IPS-20b (cell line): ENCODE measurements at regions not wholly inside any gene's neighbourhood (a gene's known extent, or its start where the extent isn't known, plus 50 kb on each side); places are given as distances from the start of the nearest gene placed in this dataset.
"Not testable (repeated sequence)": the region's sequence is repeated elsewhere in the genome, so short reads cannot be mapped to it uniquely, and the experiment has no call there.

Experiments used
- H3K27ac ChIP-seq: one replicate; pipeline ENCODE4 v1.5.1; 2013; ENCODE audit warnings: low read length
- H3K27me3 ChIP-seq: 2 replicates; pipeline ENCODE4 v1.6.1; 2013; ENCODE audit warnings: mild to moderate bottlenecking, low read length, inconsistent platforms; ENCODE audit not compliant: insufficient read depth
- H3K36me3 ChIP-seq: 2 replicates; pipeline ENCODE4 v1.6.1; 2013; ENCODE audit warnings: low read depth, mild to moderate bottlenecking, inconsistent platforms, low read length, moderate library complexity; ENCODE audit not compliant: insufficient read depth
- H3K4me1 ChIP-seq: 2 replicates; pipeline ENCODE4 v1.6.1; 2013; ENCODE audit warnings: mild to moderate bottlenecking, control low read depth, inconsistent platforms, low read length, moderate library complexity; ENCODE audit not compliant: insufficient read depth
- H3K4me3 ChIP-seq: 2 replicates; pipeline ENCODE4 v1.5.1; 2013; ENCODE audit warnings: mild to moderate bottlenecking, low read length, inconsistent platforms
- H3K9ac ChIP-seq: 2 replicates; pipeline ENCODE4 v1.6.1; 2013; ENCODE audit warnings: low read depth, mild to moderate bottlenecking, inconsistent platforms, low read length, moderate library complexity
- H3K9me3 ChIP-seq: 2 replicates; pipeline ENCODE4 v1.6.1; 2013; ENCODE audit warnings: mild to moderate bottlenecking, low read depth, low read length, inconsistent platforms; ENCODE audit not compliant: insufficient read depth

DNA sequence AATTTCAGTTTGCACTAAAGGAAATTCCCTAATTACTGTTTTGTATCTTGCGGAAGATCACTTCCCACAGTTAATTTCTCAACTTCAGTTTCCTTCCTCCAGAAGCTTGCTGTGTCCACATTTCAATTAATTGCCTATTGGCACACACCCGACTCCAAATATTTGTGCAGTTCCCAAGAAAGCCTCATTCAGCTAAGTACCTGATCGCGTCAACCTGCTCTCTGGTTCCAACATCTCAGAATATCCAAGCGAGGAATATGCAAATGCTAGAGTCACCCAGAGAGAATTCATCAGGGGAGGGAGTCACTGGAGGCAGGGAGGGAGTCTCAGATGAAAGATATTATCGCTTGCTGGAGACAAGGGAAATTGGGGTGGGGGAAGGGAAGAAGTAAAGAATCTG lies 351.3 kb downstream of the RRAGC start:
- H3K4me1 ChIP-seq = peaks cover 15% of the 10 kb centered on the region
- H3K36me3 ChIP-seq = no peaks in the 10 kb centered on the region
- H3K9me3 ChIP-seq = no peaks in the 10 kb centered on the region
- H3K4me3 ChIP-seq = no peak overlapping the region
- H3K9ac ChIP-seq = no peak overlapping the region
- no peak overlapping the region for H3K27ac ChIP-seq
- H3K27me3 ChIP-seq = 0 out of 2 replicates have a peak, but pooled peaks cover 8% of the 10 kb centered on the region

DNA sequence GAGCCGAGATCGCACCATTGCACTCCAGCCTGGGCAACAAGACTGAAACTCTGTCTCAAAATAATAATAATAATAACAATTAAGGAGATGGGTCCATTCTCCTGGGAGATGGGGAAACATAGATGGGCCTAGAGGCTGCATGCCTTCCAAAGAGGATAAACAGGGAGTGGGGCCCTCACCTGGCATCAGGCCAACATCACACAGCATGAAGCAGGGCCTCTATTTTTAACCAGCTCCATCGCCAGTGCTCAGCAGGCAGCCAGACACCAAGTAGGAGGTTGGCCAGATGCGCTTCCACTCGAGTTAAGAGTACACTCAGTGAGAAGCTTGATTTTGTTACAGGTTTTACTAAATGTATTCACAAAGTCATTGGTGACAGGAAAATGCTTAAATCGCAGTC lies 352.0 kb downstream of the RRAGC start:
- Histone ChIP-seq H3K27ac (no peak overlapping the region), H3K9ac (no peak overlapping the region), H3K9me3 (no peaks in the 10 kb centered on the region), H3K4me1 (peaks cover 15% of the 10 kb centered on the region), H3K27me3 (0 out of 2 replicates have a peak, but pooled peaks cover 8% of the 10 kb centered on the region), H3K36me3 (no peaks in the 10 kb centered on the region), H3K4me3 (no peak overlapping the region)

DNA sequence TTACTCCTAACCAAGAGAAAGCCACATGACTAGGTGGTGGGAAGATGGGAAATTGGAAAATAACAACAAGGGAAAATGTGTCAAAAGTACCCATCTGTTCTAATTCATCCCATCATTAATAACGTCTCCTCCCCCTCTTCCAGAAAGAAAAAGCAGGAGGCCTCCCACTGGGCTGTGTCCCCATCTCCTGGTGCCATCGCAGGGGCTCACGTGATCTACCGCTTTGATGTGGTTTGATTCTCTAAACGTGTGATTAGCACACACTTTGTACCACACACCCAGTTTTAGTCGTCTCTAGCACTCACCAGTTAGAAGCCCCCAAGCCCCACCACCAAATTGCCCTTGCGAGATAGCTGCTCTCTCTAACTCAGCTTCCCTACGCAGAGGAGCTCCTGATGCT lies 353.6 kb downstream of the RRAGC start:
- Histone ChIP-seq H3K27ac (no peak overlapping the region), H3K4me3 (no peak overlapping the region), H3K4me1 (peaks cover 11% of the 10 kb centered on the region), H3K36me3 (no peaks in the 10 kb centered on the region), H3K27me3 (0 out of 2 replicates have a peak, but pooled peaks cover 8% of the 10 kb centered on the region), H3K9me3 (no peaks in the 10 kb centered on the region), H3K9ac (no peak overlapping the region)

DNA sequence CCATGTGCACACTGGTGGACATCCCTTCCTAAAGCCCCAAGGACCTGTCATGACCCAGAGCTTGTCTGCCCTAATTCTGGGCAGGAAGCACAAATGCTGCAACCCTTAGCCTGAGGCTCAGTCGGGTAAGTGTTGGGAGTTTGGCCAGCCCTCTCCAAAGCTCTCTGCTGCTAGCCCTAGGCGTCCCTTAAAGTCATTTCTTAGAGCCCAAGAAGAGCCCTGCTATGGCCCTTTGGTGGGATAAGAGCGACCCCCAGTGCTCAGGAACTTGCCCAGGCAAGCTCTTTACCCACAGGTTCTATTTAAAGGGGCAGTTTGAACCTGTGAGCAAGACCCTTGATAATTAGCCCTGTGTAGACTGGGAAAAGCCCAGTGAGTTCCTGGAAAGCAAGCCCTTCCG lies 356.8 kb downstream of the RRAGC start:
- Histone ChIP-seq H3K4me3 (no peak overlapping the region), H3K9ac (no peak overlapping the region), H3K9me3 (no peaks in the 10 kb centered on the region), H3K27me3 (0 out of 2 replicates have a peak, but pooled peaks cover 3% of the 10 kb centered on the region), H3K4me1 (peaks cover 22% of the 10 kb centered on the region; the same call in 1 of the 2 replicates), H3K27ac (no peak overlapping the region), H3K36me3 (no peaks in the 10 kb centered on the region)

DNA sequence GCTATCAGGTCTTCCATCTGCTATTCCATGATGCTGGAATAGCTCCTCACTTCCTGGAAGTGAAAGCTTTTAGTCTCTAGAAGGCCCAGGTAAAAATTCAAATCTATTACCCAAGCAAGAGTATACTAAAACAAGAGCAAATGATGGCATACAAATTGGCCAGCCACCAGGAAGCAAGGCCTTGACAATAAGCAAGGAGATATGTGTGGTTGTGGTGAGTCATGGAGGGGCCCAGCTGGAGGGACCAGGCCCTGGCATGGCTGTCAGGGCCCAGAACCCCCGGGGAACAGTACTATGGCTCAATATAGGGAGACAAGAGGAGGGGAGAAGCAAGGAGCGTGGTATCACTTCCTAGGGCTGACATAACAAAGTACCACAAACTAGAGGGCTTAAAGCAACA lies 358.7 kb downstream of the RRAGC start:
- H3K27me3 ChIP-seq = 0 out of 2 replicates have a peak, but pooled peaks cover 3% of the 10 kb centered on the region
- peaks cover 34% of the 10 kb centered on the region; the same call in 1 of the 2 replicates for H3K4me1 ChIP-seq
- H3K9me3 ChIP-seq = no peaks in the 10 kb centered on the region
- no peak overlapping the region for H3K27ac ChIP-seq
- H3K36me3 ChIP-seq = no peaks in the 10 kb centered on the region
- H3K9ac ChIP-seq = no peak overlapping the region
- no peak overlapping the region for H3K4me3 ChIP-seq

DNA sequence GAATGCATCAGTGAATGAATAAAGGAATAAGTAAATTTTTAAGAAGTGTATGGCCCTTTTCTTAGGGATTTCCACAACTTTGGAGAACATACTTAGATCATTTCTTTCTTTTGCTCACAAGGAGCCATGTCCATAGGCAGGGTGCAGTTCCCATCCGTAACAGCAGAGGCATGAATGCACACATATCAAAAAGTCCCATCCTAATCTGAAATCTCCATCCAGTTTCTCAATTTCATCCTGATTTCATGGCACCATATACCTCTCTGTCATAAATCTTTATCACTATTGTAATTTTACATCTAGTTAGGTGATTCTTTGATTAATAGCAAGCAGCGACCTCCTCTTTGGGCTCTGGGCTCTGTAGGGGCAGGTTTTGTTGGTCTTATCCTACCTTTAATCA lies 359.2 kb downstream of the RRAGC start:
- Histone ChIP-seq H3K9ac (no peak overlapping the region), H3K27ac (no peak overlapping the region)

DNA sequence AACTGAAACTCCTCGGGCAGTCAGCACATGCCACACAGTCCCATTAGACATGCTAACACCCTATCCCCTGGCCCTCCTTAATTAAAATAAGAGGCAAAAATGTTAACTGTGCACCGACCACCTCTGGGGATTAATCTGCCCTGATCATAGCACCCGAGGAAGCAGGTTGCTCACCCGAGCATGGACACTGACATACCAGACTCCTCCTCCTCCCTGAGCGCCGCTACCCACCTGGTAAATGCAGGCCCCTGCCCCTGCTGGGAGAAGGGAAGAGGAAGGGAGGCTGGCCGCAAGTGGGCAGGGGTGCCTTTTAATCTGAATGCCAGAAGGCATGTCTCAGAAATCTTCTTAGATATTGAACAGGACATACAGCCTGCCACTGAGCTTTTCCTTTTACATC lies 360.9 kb downstream of the RRAGC start:
- Histone ChIP-seq H3K36me3 (no peaks in the 10 kb centered on the region), H3K4me3 (peak overlapping the region; percentile 20; the same call in 1 of the 2 replicates), H3K9me3 (no peaks in the 10 kb centered on the region), H3K27me3 (0 out of 2 replicates have a peak, but pooled peaks cover under 1% of the 10 kb centered on the region), H3K9ac (no peak overlapping the region; the same call in 1 of the 2 replicates), H3K27ac (no peak overlapping the region), H3K4me1 (peaks cover 34% of the 10 kb centered on the region; the same call in 1 of the 2 replicates)

More for the DNA sequence above, 359.2 kb downstream of the RRAGC start:
- no peaks in the 10 kb centered on the region for H3K9me3 ChIP-seq
- H3K4me1 ChIP-seq = peaks cover 34% of the 10 kb centered on the region; the same call in 1 of the 2 replicates
- 0 out of 2 replicates have a peak, but pooled peaks cover 3% of the 10 kb centered on the region for H3K27me3 ChIP-seq
- H3K4me3 ChIP-seq = no peak overlapping the region
- no peaks in the 10 kb centered on the region for H3K36me3 ChIP-seq

DNA sequence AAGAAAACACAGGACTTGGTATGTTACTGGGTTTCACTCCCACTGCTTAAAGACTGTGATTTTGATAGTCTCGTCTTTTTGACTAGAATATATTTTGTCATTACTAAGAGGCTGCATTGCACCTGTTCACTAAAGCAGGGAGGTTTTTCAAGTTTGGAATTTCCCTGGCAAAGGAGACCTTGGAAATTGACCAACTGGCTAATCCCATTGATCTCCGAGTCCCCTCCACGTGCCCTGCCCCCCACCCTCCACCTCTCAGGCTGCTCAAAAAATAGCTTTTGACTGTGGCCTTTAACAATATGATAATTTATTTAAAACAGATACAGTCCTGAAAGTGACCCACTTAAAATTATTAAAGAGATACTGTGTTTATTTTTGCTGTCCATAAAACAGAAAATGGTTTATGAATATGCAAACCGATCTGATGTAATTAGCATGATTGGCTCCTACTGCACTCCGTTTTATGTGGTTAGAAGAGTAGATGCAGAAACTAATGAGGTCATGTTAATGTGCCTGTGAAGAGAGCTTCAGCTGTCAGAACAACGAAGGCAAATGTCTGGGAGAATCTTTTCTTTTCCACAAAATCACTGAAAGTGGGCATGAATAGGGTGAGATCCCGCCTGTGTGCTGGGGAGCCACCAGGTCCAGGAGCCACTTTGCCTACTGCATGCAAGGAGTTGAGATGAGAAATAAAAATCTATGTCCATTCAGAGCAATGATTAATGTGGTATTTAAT lies 361.5 kb downstream of the RRAGC start:
- H3K9me3 ChIP-seq = no peaks in the 10 kb centered on the region
- H3K4me1 ChIP-seq = peaks cover 34% of the 10 kb centered on the region; the same call in 1 of the 2 replicates
- no peaks in the 10 kb centered on the region for H3K36me3 ChIP-seq
- H3K27me3 ChIP-seq = no peaks in the 10 kb centered on the region
- no peak overlapping the region for H3K27ac ChIP-seq
- H3K9ac ChIP-seq = no peak overlapping the region; the same call in 1 of the 2 replicates
- H3K4me3 ChIP-seq = peak overlapping the region; percentile 20; the same call in 1 of the 2 replicates

DNA sequence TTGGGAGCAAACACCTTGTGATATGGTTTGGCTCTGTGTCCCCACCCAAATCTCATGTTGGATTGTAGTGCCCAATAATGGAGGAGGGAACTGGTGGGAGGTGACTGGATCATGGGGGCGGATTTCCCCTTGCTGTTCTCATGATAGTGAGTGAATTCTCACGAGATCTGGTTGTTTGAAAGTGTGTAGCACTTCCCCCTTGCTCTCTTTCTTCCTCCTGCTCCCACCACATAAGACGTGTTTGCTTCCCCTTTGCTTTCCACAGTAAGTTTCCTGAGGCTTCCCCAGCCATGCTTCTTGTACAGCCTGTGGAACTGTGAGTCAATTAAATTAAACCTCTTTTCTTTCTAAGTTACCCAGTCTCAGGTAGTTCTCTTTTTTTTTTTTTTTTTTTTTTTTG lies 366.3 kb downstream of the RRAGC start:
- H3K4me1 ChIP-seq = peaks cover 24% of the 10 kb centered on the region; the same call in 1 of the 2 replicates
- H3K9ac ChIP-seq, H3K4me3 ChIP-seq, H3K36me3 ChIP-seq, H3K27me3 ChIP-seq, H3K9me3 ChIP-seq, H3K27ac ChIP-seq: not testable (repeated sequence)

DNA sequence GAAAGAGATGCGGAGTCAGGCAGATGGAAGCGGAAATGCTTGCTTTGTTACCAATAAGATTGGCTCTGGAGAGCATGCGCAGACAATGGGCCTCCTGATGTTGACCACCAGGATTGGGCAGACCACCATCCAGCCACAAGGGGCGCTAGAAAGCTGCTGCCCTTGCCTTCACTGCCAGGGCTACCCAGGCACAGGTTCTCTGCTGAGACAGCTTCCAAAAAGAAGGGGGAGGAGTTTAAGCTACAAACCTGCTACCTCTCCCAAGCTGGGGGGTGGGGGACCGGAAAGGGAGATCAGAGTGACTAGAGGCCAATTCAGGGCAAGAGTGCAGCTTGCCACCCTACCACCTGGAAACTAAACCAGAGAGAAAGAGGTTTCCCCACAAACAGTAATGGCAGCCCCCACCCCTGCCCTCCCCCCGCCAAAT lies 369.7 kb downstream of the RRAGC start:
- peaks cover 18% of the 10 kb centered on the region; the same call in 1 of the 2 replicates for H3K4me1 ChIP-seq
- no peak overlapping the region for H3K9ac ChIP-seq
- H3K27ac ChIP-seq = no peak overlapping the region
- 0 out of 2 replicates have a peak, but pooled peaks cover 5% of the 10 kb centered on the region for H3K27me3 ChIP-seq
- no peak overlapping the region; the same call in 1 of the 2 replicates for H3K4me3 ChIP-seq
- no peaks in the 10 kb centered on the region for H3K9me3 ChIP-seq
- no peaks in the 10 kb centered on the region for H3K36me3 ChIP-seq

DNA sequence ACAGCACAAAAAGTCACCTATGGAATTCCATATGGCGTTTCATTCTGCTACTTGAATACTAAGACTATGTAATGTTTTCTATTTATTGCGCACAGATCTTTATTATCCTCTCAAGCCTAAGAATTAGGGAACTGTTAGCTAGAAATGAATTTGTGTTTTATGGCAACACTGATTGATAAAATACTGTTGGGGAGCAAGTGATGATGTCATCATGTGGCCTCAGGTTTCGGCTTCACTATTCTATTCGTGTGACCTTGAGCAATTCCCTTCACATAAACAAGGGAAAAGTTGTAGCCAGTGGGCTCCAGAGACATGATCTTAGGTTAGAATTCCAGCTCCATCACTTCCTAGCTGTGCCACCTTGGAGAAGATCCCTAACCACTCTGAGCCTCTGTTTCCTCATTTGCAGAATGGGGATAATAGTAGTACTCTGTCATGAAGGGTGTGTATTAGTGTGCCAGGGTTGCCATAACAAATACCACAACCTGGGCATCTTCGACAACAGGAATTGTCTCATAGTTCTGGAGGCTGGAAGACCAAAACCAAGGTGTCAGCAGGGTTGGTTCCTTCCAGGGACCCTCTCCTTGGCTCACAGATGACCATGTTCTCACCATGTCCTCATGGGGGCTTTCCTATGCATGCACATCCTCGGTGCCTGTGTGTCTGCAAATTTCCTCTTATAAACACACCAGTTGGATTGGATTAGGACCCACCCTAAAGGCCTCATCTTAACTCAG lies 371.2 kb downstream of the RRAGC start:
- Histone ChIP-seq H3K4me1 (peaks cover 18% of the 10 kb centered on the region; the same call in 1 of the 2 replicates), H3K9me3 (no peaks in the 10 kb centered on the region), H3K4me3 (no peak overlapping the region), H3K27ac (no peak overlapping the region), H3K36me3 (no peaks in the 10 kb centered on the region), H3K27me3 (0 out of 2 replicates have a peak, but pooled peaks cover 5% of the 10 kb centered on the region), H3K9ac (no peak overlapping the region)
